Gastroesophageal sphincter (tissue), 4 donors: ENCODE measurements at regions not wholly inside any gene's neighbourhood (a gene's known extent, or its start where the extent isn't known, plus 50 kb on each side); places are given as distances from the start of the nearest gene placed in this dataset.

Experiments
- ATAC-seq: fragments of 150-250 bp; one replicate; pipeline ENCODE4 v1.9.1; 2016; ENCODE audit warnings: mild to moderate bottlenecking, moderate library complexity
- H3K27ac ChIP-seq, 4 donors: fragments of 200-600 bp; sonication (generic) in 3 of 4; 1 replicate in 3 of 4; 2 replicates in 1 of 4; pipeline ENCODE4 v1.5.1; 2016 to 2019
- H3K27me3 ChIP-seq: fragments of 200-600 bp; sonication (generic); one replicate; pipeline ENCODE4 v1.5.1; 2019
- H3K36me3 ChIP-seq, 2 donors: fragments of 200-600 bp; sonication (generic); one replicate each; pipeline ENCODE4 v1.5.1; 2019; ENCODE audit warnings: control low read depth in 1 of 2
- H3K4me1 ChIP-seq, 3 donors: fragments of 200-600 bp; sonication (generic); 1 replicate in 2 of 3; 2 replicates in 1 of 3; pipeline ENCODE4 v1.5.1; 2016 to 2019; ENCODE audit warnings: control low read depth in 2 of 3
- H3K4me3 ChIP-seq, 2 donors: fragments of 200-600 bp; sonication (generic); one replicate each; pipeline ENCODE4 v1.5.1; 2019; ENCODE audit warnings: mild to moderate bottlenecking in 1 of 2, moderate library complexity in 1 of 2
- H3K9me3 ChIP-seq, 3 donors: fragments of 200-600 bp; sonication (generic); one replicate each; pipeline ENCODE4 v1.5.1; 2017 to 2019; ENCODE audit warnings: control low read depth in 2 of 3
- EP300 ChIP-seq: sonication (generic); formaldehyde crosslinking; IDR thresholded peaks from one replicate; pipeline ENCODE4 v1.6.1; 2017; ENCODE audit warnings: antibody characterized with exemption, mild to moderate bottlenecking
- POLR2A ChIP-seq, 2 donors: fragments of 450-650 bp; IDR thresholded peaks; one replicate each; pipeline ENCODE4 v1.6.1; 2017; ENCODE audit warnings: antibody characterized with exemption in 2 of 2, mild to moderate bottlenecking in 2 of 2, moderate library complexity in 1 of 2
- POLR2AphosphoS5 ChIP-seq: sonication (generic); formaldehyde crosslinking; IDR thresholded peaks from one replicate; pipeline ENCODE4 v1.6.1; 2017; ENCODE audit warnings: antibody characterized with exemption
- WGBS, 2 donors: methylation state at CpG; one replicate each; pipeline ENCODE4 v1.1.5; 2018; ENCODE audit warnings: low coverage in 1 of 2; 5-methylcytosine and 5-hydroxymethylcytosine counted together
- TF ChIP-seq, protein P1 (sequence below), 4 experiments: fragments of 200-600 bp in 2 of 4; fragments of 450-650 bp in 2 of 4; sonication (generic) in 1 of 4; IDR thresholded peaks; one replicate each; pipeline ENCODE4 v1.5.1; 2017 to 2019; ENCODE audit warnings: antibody characterized with exemption in 4 of 4, mild to moderate bottlenecking in 2 of 4, moderate library complexity in 2 of 4

- Histone ChIP-seq H3K4me3 (no peak overlapping the region), H3K27ac (peak overlapping the region in 1 of 4 donors; percentile 7), H3K4me1 (peaks cover 0 to 8% (median 5%) of the 10 kb centered on the region in 3 donors), H3K9me3 (no peaks in the 10 kb centered on the region), H3K36me3 (no peaks in the 10 kb centered on the region), H3K27me3 (no peaks in the 10 kb centered on the region)
- 16 to 50% methylated on average over 3 to 4 of the region's 4 CpGs for WGBS, 2 donors
- TF ChIP-seq, protein P1, sequence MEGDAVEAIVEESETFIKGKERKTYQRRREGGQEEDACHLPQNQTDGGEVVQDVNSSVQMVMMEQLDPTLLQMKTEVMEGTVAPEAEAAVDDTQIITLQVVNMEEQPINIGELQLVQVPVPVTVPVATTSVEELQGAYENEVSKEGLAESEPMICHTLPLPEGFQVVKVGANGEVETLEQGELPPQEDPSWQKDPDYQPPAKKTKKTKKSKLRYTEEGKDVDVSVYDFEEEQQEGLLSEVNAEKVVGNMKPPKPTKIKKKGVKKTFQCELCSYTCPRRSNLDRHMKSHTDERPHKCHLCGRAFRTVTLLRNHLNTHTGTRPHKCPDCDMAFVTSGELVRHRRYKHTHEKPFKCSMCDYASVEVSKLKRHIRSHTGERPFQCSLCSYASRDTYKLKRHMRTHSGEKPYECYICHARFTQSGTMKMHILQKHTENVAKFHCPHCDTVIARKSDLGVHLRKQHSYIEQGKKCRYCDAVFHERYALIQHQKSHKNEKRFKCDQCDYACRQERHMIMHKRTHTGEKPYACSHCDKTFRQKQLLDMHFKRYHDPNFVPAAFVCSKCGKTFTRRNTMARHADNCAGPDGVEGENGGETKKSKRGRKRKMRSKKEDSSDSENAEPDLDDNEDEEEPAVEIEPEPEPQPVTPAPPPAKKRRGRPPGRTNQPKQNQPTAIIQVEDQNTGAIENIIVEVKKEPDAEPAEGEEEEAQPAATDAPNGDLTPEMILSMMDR (IDR thresholded peaks at IDR 0.05): no peak
- TF ChIP-seq POLR2A (IDR thresholded peaks at IDR 0.05): no peak
- no peak for TF ChIP-seq POLR2AphosphoS5
- no peak for TF ChIP-seq EP300
- ATAC-seq: no peak
Observed at GRCh38 chr9:75451045-75451444, 362.7 kb downstream of the OSTF1 start.

GRCh38 chr9:75451505-75451904 is 363.2 kb downstream of the OSTF1 start:
- Histone ChIP-seq H3K36me3 (no peaks in the 10 kb centered on the region), H3K27me3 (no peaks in the 10 kb centered on the region), H3K27ac (peak overlapping the region in 2 of 4 donors; percentile 22 to 51), H3K4me3 (no peak overlapping the region), H3K9me3 (no peaks in the 10 kb centered on the region), H3K4me1 (peaks cover 0 to 13% (median 5%) of the 10 kb centered on the region in 3 donors)
- TF ChIP-seq POLR2A (IDR thresholded peaks at IDR 0.05) (no peak), EP300 (no peak)
- no peak for ATAC-seq

DNA sequence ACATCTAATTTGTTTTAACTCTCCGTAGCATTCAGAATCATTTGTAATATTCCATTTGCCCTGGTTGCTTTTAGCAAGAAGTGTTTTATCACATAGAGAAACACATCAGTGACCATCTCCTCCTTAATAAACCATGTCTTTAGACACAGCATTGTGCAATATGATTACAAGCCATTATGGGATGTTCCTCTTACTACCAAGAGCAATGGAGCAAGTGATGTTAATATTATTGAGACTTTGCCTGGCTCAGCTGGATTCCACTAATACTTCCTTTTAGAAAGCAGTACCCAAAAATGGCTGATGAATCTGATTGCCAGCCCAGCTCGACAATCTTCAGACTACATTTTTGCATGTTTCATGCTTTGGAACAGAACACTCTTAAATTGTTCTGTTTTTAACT is 364.2 kb downstream of the OSTF1 start:
- Histone ChIP-seq H3K4me1 (peaks cover 0 to 14% (median 5%) of the 10 kb centered on the region in 3 donors), H3K36me3 (no peaks in the 10 kb centered on the region), H3K9me3 (no peaks in the 10 kb centered on the region), H3K27ac (peak overlapping the region in 3 of 4 donors; percentile 16 to 31 (median 24)), H3K27me3 (no peaks in the 10 kb centered on the region), H3K4me3 (no peak overlapping the region)
- TF ChIP-seq POLR2AphosphoS5 (peak; percentile 10), POLR2A (IDR thresholded peaks at IDR 0.05) (no peak)
- peak; percentile 32 for ATAC-seq
- 49 to 71% methylated on average over 2 of the region's 2 CpGs for WGBS, 2 donors

DNA sequence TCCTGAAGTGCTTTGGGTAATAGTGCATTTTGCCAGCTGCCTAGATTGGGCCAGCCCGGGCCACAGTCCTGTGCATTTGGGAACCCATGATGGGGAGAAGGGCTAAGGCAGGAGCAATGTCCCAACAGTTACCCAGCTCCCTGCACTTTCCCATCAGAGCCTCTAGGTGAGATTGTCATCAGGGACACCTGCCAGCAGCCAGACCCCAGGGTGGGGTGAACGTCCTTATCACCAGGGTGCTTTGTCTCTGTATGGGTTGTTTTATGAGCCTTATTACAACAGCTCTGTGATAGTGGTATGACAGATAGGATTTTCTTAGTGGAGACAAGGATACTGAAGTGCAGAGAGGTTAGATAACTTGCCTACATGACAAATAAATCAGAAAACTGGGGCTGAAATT is 365.7 kb downstream of the OSTF1 start:
- ATAC-seq: no peak
- peak overlapping the region in 1 of 4 donors; percentile 10 for H3K27ac ChIP-seq
- H3K4me1 ChIP-seq: peaks cover 0 to 14% (median 5%) of the 10 kb centered on the region in 3 donors
- no peaks in the 10 kb centered on the region for H3K36me3 ChIP-seq
- H3K4me3 ChIP-seq: no peak overlapping the region
- TF ChIP-seq, protein P1 (IDR thresholded peaks at IDR 0.05): no peak
- no peak for TF ChIP-seq POLR2A (IDR thresholded peaks at IDR 0.05)
- no peak for TF ChIP-seq POLR2AphosphoS5
- no peak for TF ChIP-seq EP300
- no peaks in the 10 kb centered on the region for H3K27me3 ChIP-seq
- 38% methylated on average over 1 of the region's 2 CpGs; no CpG with 5 or more reads in 1 of the 2 donors for WGBS, 2 donors
- H3K9me3 ChIP-seq: no peaks in the 10 kb centered on the region

DNA sequence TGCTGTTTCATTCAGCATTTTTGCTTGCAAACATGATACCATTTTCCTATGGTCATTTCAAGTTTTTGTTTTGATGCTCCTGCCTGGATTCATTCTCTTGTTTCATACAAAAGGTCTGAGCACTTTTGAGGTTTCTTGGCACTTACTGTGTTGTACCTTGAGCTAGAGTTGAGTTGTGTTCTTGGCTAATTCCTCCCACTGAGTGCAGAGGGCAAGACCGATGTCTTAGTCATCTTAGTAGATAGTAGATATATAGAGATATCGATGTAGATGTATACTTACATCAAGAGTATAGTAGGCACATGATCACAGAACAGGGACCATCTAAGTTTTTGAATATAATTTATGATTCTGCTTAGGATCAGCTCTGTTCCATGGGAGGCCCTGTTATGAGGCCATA is 366.6 kb downstream of the OSTF1 start:
- Histone ChIP-seq H3K4me3 (no peak overlapping the region), H3K36me3 (no peaks in the 10 kb centered on the region), H3K4me1 (peaks cover 0 to 14% (median 5%) of the 10 kb centered on the region in 3 donors), H3K9me3 (no peaks in the 10 kb centered on the region), H3K27me3 (no peaks in the 10 kb centered on the region), H3K27ac (peak overlapping the region in 1 of 4 donors; percentile 41)
- TF ChIP-seq POLR2A (IDR thresholded peaks at IDR 0.05) (no peak), EP300 (no peak), POLR2AphosphoS5 (no peak)
- TF ChIP-seq, protein P1 (IDR thresholded peaks at IDR 0.05): no peak
- WGBS, 2 donors: no CpG with 5 or more reads among the region's 2 CpGs
- ATAC-seq: no peak

- 21 to 45% methylated on average over 1 of the region's 1 CpG for WGBS, 2 donors
- Histone ChIP-seq H3K4me3 (no peak overlapping the region), H3K27me3 (no peaks in the 10 kb centered on the region), H3K27ac (peak overlapping the region in 1 of 4 donors; percentile 41), H3K4me1 (peaks cover 0 to 14% (median 5%) of the 10 kb centered on the region in 3 donors), H3K9me3 (no peaks in the 10 kb centered on the region), H3K36me3 (no peaks in the 10 kb centered on the region)
- TF ChIP-seq EP300 (no peak), POLR2AphosphoS5 (peak; percentile 26)
- peak; percentile 59 for ATAC-seq
Observed at GRCh38 chr9:75455444-75455921, 367.2 kb downstream of the OSTF1 start.
